Neural progenitor cell (in vitro differentiated cells): ENCODE measurements at regions not wholly inside any gene's neighbourhood (a gene's known extent, or its start where the extent isn't known, plus 50 kb on each side); places are given as distances from the start of the nearest gene placed in this dataset.

Experiments
- CTCF ChIP-seq: fragments of 200-600 bp; sonication (generic); IDR thresholded peaks from 2 replicates; pipeline ENCODE4 v1.5.1; 2017; ENCODE audit warnings: antibody characterized with exemption, mild to moderate bottlenecking
- EZH2 ChIP-seq: fragments of 200-600 bp; sonication (generic); IDR thresholded peaks from 2 replicates; pipeline ENCODE4 v1.6.1; 2017; ENCODE audit warnings: antibody characterized with exemption, mild to moderate bottlenecking, moderate library complexity
- EZH2phosphoT487 ChIP-seq: fragments of 200-600 bp; sonication (generic); IDR thresholded peaks from 2 replicates; pipeline ENCODE4 v1.6.1; 2017; ENCODE audit warnings: antibody characterized with exemption

GRCh38 chr13:71378961-71379905 lies 487.8 kb downstream of the DACH1 start:
- TF ChIP-seq CTCF (no peak), EZH2phosphoT487 (no peak), EZH2 (no peak)
